Right kidney (tissue), 1 donor: ENCODE measurements at regions not wholly inside any gene's neighbourhood (a gene's known extent, or its start where the extent isn't known, plus 50 kb on each side); places are given as distances from the start of the nearest gene placed in this dataset.

ENCODE experiments used
- DNase-seq: peaks from one replicate; pipeline ENCODE4 v3.0.0-alpha.2; 2016

DNA sequence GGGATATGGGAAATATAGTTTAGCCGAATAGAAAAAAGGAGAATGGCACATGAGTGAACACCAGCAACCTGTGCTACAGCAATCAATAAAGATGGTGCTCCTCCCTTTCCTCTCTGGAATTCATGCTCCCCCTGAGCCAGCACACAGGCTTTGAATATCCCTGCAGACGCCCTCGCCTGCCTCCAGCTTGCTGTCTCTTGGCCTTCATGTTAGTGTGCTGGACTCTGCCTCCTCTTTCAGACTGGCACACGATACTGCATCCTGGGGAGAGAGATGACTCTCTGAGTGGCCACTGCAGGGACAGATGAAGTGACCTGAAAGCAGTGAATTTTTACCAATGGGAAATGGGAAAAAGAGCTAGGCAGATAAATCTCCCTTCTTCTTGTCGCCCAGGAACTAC, 498.6 kb upstream of the SALL1 start:
- no peak for DNase-seq

DNA sequence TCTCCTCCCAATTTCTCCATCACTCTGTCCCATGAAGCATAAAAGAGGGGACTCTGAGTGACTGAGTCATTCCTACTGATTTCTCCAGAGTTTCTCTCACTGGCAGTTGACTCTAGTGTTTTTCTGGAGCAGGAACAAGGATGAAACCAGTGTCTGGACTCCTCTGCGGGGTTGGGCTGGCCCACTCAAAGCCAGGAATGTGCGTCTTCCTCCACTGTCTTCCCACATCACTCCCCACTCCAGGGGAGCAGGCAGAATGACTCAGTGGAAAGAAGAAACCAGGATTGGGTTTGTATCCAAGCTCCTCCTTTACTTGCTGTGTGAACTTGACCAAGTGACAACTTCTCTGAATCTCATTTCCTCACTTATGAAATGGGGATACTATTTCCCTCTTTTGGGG, 497.5 kb upstream of the SALL1 start:
- DNase-seq = no peak

DNA sequence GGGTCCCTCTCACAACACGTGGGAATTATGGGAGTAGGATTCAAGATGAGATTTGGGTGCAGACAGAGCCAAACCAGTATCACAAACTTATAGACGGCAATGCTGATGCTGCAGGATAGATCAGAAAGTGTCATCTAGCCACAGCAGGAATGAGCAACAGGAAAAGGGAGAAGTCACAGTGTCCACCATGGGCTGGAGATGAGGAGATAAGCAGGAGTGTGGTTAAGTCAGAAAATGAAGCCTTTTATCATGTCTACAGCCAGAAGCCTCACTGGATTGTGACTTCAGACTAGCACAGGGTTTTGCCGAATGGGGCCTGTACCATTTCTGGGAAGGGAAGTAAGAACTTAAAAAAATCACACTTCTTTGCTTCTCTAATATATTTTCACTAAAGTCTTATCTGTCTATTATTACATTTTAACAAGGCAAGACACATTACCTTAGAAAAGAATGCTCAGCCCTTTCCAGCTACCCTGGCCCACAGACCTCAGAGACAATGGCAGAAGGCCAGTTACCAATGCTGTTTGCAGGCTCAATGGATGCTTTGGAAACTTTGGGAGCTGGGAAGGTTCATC, 490.2 kb upstream of the SALL1 start:
- no peak for DNase-seq

DNA sequence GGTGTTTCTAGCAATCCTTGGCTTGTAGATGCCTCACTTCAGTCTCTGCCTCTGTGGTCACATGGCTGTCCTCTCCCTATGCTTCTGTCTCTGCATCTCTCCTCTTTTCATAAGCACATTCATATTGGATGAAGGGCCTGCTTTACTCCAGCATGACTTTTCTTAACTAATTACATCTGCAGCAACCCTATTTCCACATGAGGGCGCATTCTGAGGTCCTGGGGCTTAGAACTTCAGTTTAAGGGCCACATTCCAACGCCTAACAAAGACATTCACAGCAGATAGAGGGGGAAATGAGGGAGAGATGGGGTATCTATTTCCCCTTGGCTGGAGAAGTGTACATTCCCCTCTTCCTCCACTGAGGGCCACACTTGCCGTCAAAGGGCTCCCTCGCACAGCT, 489.1 kb upstream of the SALL1 start:
- no peak for DNase-seq

DNA sequence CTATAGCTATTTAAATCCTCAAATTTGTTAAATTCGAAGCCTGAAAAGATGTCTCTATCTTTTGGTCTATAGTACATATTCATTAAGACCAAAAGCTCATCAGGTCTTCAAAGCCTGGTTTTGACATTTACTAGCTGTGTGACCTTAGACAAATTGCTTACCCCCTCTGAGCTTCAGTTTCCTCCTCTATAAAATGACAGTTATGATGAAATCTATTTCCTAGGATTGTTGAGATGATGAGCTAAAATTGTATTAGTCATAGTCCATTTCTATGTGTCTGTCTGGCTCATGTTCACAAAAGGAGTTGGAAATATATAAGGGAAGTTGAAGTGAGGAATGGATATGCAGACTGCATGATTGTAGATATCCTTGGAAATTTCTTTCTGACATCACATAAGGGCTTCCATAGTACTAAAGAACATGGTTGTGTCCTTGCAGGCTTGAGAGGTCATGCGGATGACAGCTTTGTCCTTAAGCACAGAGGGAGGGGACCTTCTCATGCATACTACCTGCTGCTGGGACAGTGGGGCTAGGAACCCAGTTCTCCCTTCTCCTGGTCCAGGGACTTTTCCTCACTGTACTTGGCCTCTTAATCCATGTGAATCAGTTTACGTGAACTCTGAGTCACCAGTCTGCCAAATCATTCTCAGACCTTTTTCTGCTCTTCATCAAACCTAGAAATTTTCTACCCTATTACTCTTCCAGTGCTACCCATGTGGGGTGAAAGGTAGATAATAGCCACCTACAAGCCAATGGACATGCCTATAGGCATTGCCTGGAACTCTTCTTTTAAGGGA, 487.5 kb upstream of the SALL1 start:
- no peak for DNase-seq

DNA sequence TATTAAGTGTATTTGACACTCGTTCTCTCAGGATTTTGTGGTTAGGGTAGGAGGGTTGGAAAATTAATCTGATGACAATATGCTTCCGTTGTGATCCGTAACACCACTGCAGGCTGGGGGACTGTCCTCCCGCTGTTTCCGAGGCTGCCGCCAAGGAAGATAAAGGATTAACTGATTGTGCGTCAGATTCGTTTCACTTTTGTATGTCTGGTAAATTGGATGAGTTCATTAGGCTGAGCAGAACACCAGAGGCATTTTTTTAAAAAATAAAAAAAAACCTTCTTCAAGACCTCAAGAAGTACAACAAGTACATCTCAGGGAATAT, 486.7 kb upstream of the SALL1 start:
- DNase-seq = no peak

DNA sequence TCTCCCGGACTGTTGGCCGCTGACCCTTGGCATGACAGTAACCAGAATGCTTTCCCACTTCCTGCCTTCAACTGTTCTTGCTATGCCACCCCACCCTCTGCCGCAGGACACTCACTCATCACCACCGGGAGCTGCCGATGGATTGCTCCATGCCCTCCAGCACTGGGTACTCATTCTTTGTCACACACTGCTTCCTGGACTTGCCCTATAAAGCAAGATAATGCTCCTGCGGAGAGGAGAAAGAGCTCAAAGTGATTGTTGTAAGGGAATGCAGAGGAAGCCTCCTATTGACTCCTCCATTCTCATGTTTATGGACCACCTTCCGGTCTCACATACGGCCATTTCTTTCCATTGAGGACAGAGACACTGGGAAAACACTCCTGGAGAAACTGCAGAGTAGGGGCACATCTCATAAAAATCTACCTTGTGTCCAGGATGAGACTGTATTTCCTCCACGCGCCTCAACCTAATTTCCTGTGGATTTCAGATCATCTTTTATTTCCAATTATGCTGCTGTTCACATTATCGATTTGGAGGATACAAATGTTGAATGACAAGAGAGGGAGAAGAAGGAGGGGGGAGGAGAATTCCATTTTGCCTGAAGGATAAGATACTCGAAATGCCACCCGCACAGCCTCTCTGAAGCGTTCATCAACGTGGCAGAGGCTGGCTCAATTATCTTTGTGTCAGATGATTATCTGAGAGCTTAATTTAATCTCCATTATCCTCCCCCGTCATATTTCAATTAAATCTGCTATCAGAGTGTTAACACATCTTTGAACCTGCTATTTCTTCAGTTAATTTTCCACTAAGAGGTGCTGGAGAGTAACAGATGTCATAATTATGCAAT, 486.1 kb upstream of the SALL1 start:
- no peak for DNase-seq

DNA sequence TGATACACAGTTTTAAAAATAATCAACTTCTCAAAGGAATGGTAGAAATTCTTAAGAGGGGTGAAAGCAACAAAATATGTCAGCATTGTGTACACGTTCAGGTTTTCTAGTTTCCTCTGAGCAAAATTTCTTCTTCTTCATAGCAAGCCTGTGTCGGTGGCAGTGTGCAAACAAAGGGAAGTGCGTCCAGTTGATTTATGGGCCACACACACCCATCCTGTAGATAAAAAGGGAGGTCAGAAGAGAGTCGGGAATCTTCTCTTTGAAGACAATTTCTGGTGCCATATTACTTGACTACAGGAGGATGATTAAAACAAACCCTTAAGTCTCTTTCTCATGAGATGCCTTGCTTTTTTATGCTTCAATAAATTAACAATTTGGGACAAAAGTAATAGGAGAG, 484.1 kb upstream of the SALL1 start:
- no peak for DNase-seq

DNA sequence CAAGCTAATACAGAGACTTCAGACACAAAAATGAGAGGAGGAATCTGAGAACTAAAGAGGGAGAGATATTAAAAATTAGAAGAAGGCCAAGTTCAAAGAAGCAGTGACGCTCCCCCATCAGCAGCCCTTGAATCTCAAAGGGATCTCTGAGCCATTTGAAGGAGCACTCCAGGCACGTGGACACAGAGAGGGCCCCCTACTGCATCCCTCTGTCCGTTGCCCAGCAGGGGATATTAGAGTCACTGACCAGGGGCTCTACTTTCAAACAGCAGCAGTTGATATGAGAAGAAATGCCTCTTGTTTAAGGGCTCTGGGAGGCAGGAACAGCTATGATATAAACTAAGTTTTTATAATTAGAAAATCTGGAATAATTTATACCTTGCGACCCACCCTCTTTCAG, 479.0 kb upstream of the SALL1 start:
- DNase-seq = no peak

DNA sequence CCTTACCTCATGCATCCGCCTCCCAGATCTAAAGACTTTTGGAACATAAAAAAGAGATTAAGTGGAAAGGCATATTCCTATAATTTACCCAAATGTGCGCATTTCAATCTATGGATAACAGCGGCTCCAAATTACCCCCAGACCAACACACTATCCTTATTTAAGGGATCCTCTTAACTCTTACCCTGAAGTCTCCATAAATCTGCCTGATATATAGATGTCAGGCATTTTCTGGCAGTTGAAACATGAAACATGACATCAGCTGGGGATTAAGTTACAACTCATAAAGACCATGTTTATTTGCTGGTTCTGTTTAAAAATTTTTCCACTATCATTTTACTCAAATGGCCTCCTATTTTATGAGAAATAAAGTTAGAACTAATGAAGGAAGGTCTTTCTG, 478.5 kb upstream of the SALL1 start:
- no peak for DNase-seq

DNA sequence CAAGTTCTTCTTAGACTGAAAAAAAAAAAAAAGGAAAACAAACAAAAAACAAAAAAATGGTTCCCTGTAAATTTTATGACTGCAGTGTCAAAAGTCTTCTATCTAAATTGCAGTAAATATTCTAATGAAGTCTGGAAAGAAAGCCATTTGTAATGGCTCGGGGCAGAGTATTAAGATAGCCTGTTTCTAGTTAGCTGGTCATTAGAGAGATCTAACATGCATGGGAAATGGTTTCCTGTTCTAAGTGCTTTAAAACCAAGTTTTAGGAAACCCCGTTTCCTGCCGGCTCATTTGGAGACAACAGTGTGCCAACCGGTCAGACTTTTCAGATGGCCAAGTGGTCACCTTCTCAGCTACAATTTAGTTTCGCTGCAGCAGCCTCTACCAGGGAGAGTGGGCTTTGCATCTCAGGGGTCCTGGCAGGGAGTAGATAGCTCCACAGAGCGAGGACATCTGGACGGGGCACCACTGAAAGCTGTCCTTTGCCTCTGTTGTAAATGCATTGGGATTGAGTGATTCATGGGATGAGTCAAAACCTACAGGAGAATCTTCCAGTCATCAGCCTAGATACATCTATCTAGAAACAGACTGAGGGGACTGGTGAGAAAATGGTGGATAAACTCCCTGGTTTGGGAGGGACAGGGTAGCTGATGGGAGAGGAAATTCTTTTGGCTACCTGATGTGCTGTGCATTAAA, 473.2 kb upstream of the SALL1 start:
- DNase-seq = no peak

DNA sequence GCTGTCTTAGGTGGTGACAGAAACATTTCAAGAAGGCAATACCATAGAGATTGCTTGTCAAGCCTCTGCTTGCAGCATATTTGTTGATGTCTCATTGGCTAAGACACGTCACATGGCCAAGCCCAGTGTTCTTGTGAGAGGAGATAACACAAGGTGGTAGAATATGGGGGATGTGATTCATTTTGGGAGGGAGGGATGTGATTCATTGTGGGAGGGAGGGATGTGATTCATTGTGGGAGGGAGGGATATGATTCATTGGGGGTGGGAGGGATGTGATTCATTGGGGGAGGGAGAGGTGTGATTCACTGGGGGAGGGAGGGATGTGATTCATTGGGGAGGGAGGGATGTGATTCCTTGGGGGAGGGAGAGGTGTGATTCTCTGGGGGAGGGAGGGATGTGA, 470.5 kb upstream of the SALL1 start:
- DNase-seq = no peak

DNA sequence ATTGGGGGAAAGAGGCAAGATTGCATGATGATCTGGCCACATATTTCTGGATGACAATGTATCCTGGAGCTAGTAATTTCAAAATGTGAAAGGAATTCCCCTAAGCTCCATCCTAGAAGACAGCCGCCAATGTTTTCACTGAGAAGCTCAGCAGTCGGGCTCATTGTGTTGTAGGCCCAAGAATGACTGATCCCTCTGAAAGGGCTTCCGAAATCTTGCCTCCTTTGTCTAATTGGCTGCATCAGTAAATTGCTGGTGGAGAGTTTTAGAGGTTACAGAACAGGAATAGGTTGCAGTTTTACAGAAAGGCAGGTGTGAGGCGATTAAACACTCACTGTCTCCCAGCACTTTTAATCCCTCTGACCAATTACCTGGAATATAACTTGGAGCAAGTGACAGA, 464.1 kb upstream of the SALL1 start:
- DNase-seq = no peak

DNA sequence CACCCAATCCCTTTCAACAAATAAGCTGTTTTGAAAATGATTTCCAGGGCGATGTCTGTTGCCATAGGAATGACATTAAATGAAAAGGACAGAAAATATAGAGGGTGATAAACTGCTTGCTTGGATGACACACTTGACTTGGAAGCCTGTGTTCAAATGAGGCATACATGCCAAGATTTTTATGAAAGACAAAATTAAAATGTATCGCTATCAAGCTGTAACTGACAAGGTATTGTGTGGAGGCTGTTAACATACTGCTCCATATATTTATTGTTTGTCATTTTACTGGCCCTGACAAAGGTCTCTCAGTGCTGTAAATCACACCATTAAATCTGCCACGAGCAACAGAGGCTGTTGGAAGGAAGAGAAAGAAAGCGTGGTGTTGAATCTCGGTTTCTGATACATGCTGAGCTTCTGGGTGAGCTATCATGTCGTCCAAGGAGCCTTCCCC, 456.2 kb upstream of the SALL1 start:
- peak; percentile 30 for DNase-seq

DNA sequence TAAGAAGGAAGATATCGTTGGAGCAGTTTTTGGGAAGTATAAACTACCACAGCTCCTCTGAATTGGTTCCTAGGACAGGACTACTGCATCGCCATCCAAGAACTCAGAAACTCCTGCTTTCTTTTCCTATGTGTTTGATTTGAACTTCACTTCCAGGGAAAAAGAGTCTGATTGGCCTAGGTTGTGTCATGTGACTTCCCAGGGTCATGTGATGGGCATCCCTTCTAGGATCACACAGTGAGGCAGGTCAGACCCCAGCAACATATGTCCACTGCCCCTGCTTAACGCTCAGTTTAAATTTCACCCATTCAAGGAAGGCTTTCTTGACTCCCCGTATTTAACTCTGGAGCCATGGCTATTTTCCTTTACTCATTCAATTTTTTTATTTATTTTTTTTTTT, 445.2 kb upstream of the SALL1 start:
- DNase-seq = no peak

DNA sequence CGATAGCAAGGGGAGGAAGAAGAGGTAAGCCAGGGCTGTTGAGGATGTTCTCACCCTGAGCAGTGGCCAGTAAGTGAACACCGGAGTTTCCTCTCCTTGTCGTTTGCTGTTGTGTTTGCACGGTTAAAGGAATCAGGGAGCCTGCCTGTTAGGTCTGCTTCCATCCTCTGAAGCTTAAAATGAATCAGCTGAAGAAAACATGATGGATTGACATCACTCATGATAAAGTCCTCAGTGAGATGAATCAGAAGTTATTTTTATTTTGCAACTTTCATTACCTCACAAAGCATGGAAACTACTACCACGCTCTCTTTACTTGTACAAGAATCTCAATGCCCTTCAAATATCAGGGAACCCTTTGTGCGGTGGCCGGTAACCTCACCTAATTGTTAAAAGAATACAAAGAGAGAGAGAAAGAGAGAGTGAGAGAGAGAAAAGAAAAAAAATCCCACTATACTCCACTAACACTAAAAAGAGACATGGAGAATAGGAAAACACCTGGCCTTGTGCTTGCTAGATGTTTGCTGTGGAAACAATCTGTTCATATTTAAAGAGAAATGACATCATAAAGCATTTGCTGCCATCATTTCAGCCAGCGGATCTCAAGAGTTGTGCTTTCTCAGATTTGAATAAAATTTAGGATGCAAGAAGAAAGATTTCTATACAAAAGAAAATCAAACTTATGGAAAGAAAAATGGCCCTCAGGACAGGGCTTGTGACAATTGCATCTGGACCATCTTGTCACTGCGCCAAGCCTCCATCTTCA, 441.6 kb upstream of the SALL1 start:
- DNase-seq = no peak

DNA sequence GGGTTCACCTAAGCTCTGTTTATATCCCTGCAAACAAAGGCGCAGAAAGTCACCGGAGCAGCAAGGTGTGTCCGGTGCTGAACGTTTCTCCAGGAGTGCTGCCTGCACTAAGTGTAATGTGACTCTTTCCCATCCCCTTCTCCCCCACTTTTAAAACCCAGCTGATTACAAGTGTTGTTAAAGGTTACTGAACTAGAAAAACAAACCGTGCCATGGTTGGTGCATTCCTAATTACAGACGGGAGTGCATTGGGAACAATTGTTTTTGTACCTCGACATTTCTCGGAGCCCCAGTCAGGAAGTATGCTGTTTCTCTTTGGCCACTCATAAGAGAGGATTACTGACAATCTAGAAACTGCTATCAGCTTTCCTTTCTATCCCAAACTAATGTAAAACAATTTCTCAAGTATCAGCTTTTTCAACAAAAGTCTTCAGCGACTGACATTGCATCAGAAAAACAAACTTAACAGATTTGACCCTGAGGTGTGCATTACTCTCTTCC, 441.0 kb upstream of the SALL1 start:
- DNase-seq = peak; percentile 63

DNA sequence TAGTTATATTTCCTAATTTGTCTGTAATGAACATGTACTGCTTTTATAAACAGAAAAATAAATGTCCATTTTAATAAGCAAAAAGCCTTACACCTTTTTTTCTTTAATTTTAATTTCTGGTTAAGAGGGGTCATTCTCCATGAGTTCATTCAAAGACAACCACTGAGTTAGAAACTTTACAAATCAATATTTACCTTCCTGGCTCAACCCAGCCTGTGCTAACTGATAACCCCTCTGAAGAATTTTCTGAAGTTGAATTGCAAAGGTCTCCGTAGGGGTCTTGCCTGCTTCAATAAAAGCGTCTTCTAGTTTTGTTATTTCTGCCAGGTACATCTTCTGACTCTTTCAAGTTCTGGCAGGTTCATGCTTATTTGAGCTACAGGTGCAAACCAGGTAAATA, 440.4 kb upstream of the SALL1 start:
- DNase-seq = no peak

DNA sequence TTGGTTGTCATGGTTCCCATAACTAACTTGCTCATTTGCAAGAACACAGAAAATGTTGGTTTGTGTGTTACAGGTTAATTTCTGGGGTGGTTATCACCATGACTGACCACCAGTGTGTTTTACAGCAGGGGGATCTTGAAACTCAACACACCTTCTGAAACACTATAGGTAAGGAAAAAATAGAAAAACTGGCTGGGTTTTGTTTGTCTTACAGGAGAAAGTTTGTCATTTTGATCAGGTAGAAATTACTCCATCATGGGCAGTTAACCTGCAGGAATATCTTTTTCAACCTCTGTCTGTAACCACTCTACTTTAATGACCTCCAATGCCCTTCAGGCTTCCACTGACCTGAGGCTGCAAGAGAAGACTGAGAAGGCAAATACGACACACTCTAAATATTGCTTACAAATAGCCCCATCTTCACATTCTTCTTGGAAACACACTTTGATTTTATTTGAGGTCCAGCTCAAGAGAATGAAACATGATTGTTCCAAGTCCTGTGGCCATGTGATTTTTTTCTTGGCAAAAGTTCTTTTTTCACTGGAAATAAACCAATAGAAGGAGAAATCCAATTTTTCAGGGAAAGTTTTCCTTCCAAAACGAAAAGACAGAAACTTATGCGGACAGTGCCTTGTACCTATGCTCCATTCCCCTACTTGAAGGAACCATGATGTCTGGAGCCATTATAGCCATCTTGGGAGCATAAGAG, 428.7 kb upstream of the SALL1 start:
- no peak for DNase-seq

DNA sequence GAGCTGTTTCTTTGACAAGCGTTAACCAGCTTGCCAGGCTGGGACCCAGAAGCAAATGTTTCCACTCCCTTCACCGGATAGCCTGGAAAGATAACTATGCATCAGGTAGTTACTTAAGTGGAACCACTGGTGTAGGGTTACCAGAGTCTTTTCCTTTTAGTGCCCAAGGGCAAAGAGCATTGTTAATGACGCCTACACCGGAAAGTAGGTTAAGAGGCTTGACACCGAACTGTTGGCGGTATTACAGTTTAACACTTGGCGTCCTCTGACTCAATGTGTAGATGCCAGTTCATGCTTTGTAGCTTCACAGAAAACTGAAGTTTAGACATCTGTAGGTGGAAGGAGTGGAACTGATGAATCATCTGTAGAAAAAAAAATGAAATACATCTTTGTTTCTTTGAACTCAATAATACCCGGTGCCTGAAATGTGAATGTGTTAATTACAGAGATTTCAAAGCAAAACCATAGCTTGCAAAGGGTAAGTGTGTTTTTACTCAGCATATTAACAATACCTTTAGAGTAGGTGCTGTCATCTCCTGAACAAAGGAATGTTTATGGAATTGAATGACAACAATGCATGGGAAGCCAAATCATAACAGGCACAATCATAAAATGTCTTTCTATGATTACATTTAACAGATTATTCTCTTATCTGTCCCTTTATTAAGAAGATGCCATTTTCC, 426.7 kb upstream of the SALL1 start:
- peak; percentile 39 for DNase-seq
